K562 (cell line): ENCODE measurements at regions not wholly inside any gene's neighbourhood (a gene's known extent, or its start where the extent isn't known, plus 50 kb on each side); places are given as distances from the start of the nearest gene placed in this dataset.

Experiments used
- BCOR ChIP-seq: fragments of 450-650 bp; IDR thresholded peaks from 2 replicates; pipeline ENCODE4 v1.6.1; 2016
- CREB1 ChIP-seq, 2 experiments: sonication (generic) in 1 of 2; formaldehyde crosslinking in 1 of 2; IDR thresholded peaks; 2 replicates each; pipeline versions ENCODE4 v1.6.1 to v1.8.0; 2012 to 2022; ENCODE audit warnings: inconsistent platforms in 1 of 2, mild to moderate bottlenecking in 1 of 2, missing genetic modification reagents in 1 of 2, moderate library complexity in 1 of 2
- ERF ChIP-seq: fragments of 450-650 bp; formaldehyde crosslinking; IDR thresholded peaks from 2 replicates; pipeline ENCODE4 v1.4.0; 2020; ENCODE audit warnings: mild to moderate bottlenecking, mixed read lengths
- FOXJ2 ChIP-seq: fragments of 200-800 bp; sonication (Bioruptor generic); IDR thresholded peaks from 2 replicates; pipeline ENCODE4 v1.6.1; 2016; ENCODE audit warnings: missing genetic modification characterization, missing compliant biosample characterization
- HNRNPK ChIP-seq: fragments of 200-400 bp; formaldehyde crosslinking; IDR thresholded peaks from one replicate; pipeline ENCODE4 v1.6.1; 2018; ENCODE audit warnings: mild to moderate bottlenecking, low read depth, low read length; ENCODE audit not compliant: poor library complexity, severe bottlenecking
- ILF3 ChIP-seq: fragments of 450-650 bp; IDR thresholded peaks from 2 replicates; pipeline ENCODE4 v1.6.1; 2018; ENCODE audit warnings: antibody characterized with exemption, mild to moderate bottlenecking, moderate library complexity, borderline replicate concordance
- NFRKB ChIP-seq: fragments of 450-650 bp; IDR thresholded peaks from 2 replicates; pipeline ENCODE4 v1.6.1; 2016; ENCODE audit warnings: low read depth
- PPARD ChIP-seq: fragments of 250-450 bp; sonication (Bioruptor Pico); IDR thresholded peaks from 2 replicates; pipeline ENCODE4 v1.8.0; 2022; ENCODE audit warnings: inconsistent platforms, mild to moderate bottlenecking, moderate library complexity
- PTBP1 ChIP-seq: fragments of 200-400 bp; formaldehyde crosslinking; IDR thresholded peaks from 2 replicates; pipeline ENCODE4 v1.6.1; 2017; ENCODE audit warnings: low read depth, low read length
- TAF1 ChIP-seq: IDR thresholded peaks from 2 replicates; pipeline ENCODE4 v1.6.1; 2011; ENCODE audit warnings: mild to moderate bottlenecking, low read length, moderate library complexity; ENCODE audit not compliant: insufficient read depth, control insufficient read depth, severe bottlenecking; ENCODE audit errors: extremely low read depth
- TCFL5 ChIP-seq: fragments of 250-450 bp; sonication (Bioruptor Pico); conservative IDR thresholded peaks from 2 replicates; pipeline ENCODE4 v1.6.1; 2021; ENCODE audit warnings: mild to moderate bottlenecking, moderate library complexity, matching md5 sums
- THRAP3 ChIP-seq: fragments of 450-650 bp; IDR thresholded peaks from 2 replicates; pipeline ENCODE4 v1.6.1; 2016; ENCODE audit warnings: mild to moderate bottlenecking, inconsistent platforms, borderline replicate concordance
- ZNF124 ChIP-seq: sonication (generic); formaldehyde crosslinking; IDR thresholded peaks from 2 replicates; pipeline ENCODE4 v1.8.1; 2022; ENCODE audit warnings: missing genetic modification reagents
- ZNF311 ChIP-seq: fragments of 250-450 bp; sonication (Bioruptor Pico); IDR thresholded peaks from 2 replicates; pipeline ENCODE4 v1.4.0; 2020; ENCODE audit warnings: mild to moderate bottlenecking, moderate library complexity
- ZSCAN29 ChIP-seq: fragments of 450-650 bp; IDR thresholded peaks from 2 replicates; pipeline ENCODE4 v1.6.1; 2017
- TF ChIP-seq, protein P1 (sequence below): fragments of 250-450 bp; sonication (Bioruptor Pico); IDR thresholded peaks from 2 replicates; pipeline ENCODE4 v1.5.1; 2021; ENCODE audit warnings: mild to moderate bottlenecking
- TF ChIP-seq, protein P2 (sequence below): fragments of 450-650 bp; IDR thresholded peaks from 2 replicates; pipeline ENCODE4 v1.6.1; 2014; ENCODE audit warnings: low read depth, mild to moderate bottlenecking, moderate library complexity, borderline replicate concordance
- TF ChIP-seq, protein P3 (sequence below): sonication (generic); formaldehyde crosslinking; IDR thresholded peaks from 2 replicates; pipeline ENCODE4 v1.5.0; 2020; ENCODE audit warnings: missing genetic modification reagents
- TF ChIP-seq, protein P4 (sequence below): sonication (generic); formaldehyde crosslinking; IDR thresholded peaks from 2 replicates; pipeline ENCODE4 v1.8.1; 2023; ENCODE audit warnings: mild to moderate bottlenecking, missing genetic modification reagents
- TF ChIP-seq, protein P5 (sequence below): fragments of 150-350 bp; conservative IDR thresholded peaks from 2 replicates; pipeline ENCODE4 v1.6.1; 2014; ENCODE audit warnings: low read length

DNA sequence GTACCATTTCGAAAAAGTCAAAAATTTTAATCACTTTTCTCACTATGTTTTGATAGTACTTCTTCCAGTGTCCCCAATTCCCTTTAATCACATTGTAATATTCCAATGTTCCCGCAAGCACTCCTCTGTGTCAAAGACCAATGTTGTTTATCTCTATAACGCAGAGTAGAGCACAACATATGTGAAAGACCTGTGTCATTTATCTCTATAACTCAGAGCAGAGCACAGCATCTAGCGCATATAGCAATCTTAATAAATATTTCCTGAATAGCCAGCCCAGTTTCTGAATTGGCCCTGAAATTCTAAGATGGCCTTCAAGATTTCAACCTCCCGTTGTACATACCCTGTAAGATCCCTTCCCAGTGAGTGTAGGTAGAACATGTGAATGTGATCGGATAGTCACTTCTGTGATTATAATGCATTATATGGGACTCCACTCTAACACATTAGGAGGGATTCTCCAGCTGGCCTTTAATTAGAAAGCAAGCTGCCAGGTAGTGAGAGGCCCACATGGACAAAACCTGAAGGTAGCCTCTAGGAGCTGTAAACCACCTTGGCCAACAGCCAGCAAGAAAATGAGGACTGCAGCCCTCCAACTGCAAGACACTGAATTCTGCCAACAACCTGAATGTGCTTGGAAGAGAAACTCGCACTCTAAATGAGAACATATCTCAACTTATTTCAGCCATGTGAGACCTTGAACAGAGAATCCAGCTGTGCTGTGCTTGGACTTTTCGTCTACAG, 238.8 kb upstream of the SYT10 start (continued):
- TF ChIP-seq CREB1 (IDR thresholded peaks at IDR 0.05) (no peak), CREB1 (CRISPR knock-in tag; IDR thresholded peaks at IDR 0.05) (no peak), TCFL5 (CRISPR knock-in tag) (no peak), ZNF124 (CRISPR knock-in tag) (no peak), THRAP3 (no peak), HNRNPK (no peak), ILF3 (no peak), TAF1 (no peak), FOXJ2 (tag) (no peak), ERF (CRISPR knock-in tag) (no peak), PPARD (no peak), BCOR (no peak), ZSCAN29 (no peak), NFRKB (no peak), PTBP1 (no peak), ZNF311 (CRISPR knock-in tag) (no peak)
- TF ChIP-seq, protein P1, sequence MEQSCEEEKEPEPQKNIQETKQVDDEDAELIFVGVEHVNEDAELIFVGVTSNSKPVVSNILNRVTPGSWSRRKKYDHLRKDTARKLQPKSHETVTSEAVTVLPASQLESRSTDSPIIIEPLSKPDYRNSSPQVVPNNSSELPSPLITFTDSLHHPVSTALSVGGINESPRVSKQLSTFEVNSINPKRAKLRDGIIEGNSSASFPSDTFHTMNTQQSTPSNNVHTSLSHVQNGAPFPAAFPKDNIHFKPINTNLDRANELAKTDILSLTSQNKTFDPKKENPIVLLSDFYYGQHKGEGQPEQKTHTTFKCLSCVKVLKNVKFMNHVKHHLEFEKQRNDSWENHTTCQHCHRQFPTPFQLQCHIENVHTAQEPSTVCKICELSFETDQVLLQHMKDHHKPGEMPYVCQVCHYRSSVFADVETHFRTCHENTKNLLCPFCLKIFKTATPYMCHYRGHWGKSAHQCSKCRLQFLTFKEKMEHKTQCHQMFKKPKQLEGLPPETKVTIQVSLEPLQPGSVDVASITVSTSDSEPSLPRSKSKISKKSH (CRISPR knock-in tag), result no peak
- TF ChIP-seq, protein P2, sequence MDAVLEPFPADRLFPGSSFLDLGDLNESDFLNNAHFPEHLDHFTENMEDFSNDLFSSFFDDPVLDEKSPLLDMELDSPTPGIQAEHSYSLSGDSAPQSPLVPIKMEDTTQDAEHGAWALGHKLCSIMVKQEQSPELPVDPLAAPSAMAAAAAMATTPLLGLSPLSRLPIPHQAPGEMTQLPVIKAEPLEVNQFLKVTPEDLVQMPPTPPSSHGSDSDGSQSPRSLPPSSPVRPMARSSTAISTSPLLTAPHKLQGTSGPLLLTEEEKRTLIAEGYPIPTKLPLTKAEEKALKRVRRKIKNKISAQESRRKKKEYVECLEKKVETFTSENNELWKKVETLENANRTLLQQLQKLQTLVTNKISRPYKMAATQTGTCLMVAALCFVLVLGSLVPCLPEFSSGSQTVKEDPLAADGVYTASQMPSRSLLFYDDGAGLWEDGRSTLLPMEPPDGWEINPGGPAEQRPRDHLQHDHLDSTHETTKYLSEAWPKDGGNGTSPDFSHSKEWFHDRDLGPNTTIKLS, result no peak
- TF ChIP-seq, protein P3, sequence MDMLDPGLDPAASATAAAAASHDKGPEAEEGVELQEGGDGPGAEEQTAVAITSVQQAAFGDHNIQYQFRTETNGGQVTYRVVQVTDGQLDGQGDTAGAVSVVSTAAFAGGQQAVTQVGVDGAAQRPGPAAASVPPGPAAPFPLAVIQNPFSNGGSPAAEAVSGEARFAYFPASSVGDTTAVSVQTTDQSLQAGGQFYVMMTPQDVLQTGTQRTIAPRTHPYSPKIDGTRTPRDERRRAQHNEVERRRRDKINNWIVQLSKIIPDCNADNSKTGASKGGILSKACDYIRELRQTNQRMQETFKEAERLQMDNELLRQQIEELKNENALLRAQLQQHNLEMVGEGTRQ (CRISPR knock-in tag), result no peak
- TF ChIP-seq, protein P4, sequence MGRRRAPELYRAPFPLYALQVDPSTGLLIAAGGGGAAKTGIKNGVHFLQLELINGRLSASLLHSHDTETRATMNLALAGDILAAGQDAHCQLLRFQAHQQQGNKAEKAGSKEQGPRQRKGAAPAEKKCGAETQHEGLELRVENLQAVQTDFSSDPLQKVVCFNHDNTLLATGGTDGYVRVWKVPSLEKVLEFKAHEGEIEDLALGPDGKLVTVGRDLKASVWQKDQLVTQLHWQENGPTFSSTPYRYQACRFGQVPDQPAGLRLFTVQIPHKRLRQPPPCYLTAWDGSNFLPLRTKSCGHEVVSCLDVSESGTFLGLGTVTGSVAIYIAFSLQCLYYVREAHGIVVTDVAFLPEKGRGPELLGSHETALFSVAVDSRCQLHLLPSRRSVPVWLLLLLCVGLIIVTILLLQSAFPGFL (CRISPR knock-in tag), result no peak
- TF ChIP-seq, protein P5, sequence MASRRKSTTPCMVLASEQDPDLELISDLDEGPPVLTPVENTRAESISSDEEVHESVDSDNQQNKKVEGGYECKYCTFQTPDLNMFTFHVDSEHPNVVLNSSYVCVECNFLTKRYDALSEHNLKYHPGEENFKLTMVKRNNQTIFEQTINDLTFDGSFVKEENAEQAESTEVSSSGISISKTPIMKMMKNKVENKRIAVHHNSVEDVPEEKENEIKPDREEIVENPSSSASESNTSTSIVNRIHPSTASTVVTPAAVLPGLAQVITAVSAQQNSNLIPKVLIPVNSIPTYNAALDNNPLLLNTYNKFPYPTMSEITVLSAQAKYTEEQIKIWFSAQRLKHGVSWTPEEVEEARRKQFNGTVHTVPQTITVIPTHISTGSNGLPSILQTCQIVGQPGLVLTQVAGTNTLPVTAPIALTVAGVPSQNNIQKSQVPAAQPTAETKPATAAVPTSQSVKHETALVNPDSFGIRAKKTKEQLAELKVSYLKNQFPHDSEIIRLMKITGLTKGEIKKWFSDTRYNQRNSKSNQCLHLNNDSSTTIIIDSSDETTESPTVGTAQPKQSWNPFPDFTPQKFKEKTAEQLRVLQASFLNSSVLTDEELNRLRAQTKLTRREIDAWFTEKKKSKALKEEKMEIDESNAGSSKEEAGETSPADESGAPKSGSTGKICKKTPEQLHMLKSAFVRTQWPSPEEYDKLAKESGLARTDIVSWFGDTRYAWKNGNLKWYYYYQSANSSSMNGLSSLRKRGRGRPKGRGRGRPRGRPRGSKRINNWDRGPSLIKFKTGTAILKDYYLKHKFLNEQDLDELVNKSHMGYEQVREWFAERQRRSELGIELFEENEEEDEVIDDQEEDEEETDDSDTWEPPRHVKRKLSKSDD, result no peak
